GM18867 (cell line): ENCODE measurements at regions not wholly inside any gene's neighbourhood (a gene's known extent, or its start where the extent isn't known, plus 50 kb on each side); places are given as distances from the start of the nearest gene placed in this dataset.
A peak's percentile ranks its signal among the peaks of the same experiment; 100 is the strongest.

Experiments used
- ATAC-seq: cut with Tn5 transposase; IDR thresholded peaks from one replicate; pipeline ENCODE4 v1.9.1; 2021; ENCODE audit warnings: mild to moderate bottlenecking, moderate library complexity; ENCODE audit not compliant: unreplicated experiment

DNA sequence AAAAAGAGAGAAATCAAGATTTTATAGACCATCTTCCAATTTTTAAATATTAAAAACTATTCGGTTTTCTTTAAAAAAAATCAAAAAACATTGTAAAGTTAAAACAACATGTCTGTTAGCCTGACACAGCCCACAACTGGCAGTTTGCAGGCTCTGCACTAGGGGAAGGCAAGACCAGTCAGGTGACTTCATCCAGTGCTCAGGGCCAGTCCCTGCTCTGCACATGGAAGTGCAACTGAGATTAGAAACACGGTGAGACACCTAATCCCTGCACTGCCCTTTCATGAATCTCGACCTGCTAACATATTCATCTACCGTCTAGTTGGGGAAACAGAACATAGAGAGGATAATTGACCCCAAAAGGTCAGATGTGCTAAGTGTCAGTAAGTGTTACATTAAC is 135.2 kb downstream of the BARD1 start:
- peak; percentile 76 for ATAC-seq

- ATAC-seq: no peak
These were observed 138.1 kb downstream of the BARD1 start for GRCh38 chr2:214671319-214671885.

DNA sequence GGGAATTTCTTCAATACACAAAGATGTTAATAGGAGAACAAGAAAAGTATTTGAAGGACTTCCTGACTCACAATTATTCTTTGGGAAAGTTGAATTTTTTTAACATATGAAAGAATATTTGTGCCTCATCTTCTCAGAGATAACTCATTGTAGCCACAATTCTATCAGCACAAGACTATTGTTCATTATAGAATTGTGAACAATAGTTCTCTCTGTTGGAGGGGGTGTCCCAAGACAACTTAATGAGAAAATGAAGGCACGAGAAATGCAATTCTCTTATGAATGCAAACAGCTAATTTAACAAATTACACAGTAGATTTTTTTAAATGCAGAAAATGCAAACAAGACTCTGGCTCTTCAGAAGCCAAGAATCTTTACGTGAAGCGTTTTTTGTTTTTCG is 157.0 kb downstream of the BARD1 start:
- no peak for ATAC-seq

GRCh38 chr2:214651451-214651850 is 158.0 kb downstream of the BARD1 start:
- ATAC-seq: no peak

DNA sequence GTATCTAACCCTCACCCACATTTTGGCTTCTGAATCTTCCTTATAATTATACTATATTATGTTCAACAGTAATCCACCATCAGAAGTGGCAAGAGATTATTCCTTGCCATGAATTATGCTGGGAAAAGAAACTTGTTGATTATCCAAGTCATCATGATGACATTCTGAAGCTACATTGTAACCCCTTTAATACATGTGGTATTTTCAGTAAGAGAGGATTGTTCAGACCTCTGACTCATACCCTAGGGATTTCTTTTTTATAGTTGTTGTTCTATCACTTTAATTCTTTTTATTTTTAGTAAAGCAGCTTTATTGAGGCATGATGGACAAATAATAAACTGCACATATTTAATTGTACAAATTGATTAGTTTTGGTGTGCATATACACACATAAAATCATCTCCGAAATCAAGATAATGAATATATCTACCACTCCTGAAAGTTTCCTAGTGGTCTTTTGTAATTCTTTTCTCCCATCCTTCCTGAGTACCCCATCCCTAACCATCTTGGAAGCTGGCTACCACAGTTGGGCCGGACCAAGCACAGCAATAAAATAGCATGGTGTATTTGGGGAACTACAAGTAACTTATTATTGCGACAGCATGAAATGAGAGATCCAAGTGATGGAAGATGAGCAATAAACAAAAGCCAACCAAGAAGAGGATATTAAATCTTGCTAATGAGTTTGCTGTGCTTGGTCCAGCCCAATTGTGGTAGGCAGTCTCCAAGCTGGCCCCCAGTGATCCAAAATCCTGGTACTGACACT is 159.9 kb downstream of the BARD1 start:
- no peak for ATAC-seq

- no peak for ATAC-seq
These were observed 161.0 kb downstream of the BARD1 start for GRCh38 chr2:214648520-214648919.

DNA sequence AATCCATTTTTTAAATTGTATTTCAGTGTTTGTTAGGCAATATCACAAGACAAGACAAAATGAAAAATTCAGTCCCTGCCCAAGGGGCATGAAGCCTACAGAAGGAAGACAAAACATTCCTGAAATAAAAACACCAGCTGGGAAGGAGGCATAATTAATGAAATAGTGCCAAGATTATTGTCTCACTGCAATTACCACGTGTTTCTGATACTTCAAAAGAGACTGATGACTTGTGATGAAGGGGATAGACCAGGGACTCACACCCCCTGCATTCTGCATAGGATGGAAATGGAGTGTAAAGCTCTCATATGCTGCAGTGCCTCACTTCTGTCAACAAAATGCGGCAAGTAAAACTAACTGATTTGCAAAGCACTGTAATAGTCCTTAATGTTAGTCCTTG is 178.1 kb downstream of the BARD1 start:
- no peak for ATAC-seq

DNA sequence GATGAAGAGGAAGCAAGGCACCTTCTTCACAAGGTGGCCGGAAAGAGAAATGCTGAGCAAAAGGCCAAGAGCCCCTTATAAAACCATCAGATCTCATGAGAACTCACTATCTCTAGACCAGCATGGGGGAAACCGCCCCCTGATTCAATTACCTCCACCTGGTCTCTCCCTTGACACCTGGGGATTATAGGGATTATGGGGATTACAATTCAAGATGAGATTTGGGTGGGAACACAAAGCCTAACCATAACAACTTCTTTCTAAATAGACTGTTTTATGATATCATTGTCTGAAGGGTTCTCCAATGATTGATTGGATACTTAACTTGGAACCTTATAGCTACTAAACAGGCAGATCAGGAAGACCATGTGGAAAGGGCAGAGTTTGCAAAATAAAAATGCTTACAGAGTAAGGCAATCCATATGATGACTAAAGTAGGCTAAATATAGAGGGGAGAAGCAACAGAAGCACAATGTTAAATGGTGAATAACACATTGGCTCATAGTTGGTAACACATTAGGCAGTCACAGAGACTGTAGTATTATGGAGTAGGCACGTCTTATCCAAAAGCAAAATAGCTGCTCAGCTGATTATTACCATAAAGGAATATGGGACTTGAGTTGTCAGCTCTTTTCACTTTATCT is 179.0 kb downstream of the BARD1 start:
- ATAC-seq: no peak

DNA sequence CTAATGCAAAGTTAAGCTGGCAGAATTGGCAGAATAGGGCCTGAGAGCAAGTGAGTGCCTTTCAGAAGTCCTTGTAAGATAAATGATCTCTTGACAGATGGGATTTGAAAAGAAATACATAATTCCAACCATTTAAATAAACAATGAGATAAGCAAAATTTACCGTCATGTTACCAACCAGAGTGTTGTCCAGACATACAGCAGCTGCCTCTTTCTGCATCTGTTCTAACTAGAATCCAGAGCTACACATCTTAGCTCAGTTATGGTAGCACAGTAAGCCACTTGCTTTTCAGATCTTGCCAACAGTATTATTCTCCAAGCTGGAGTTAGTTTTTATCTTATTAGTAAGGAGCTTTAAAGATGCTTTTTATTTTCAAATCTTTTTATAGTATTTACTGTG is 179.6 kb downstream of the BARD1 start:
- ATAC-seq: no peak
